HG03460 (cell line): ENCODE measurements at regions not wholly inside any gene's neighbourhood (a gene's known extent, or its start where the extent isn't known, plus 50 kb on each side); places are given as distances from the start of the nearest gene placed in this dataset.
"Not testable (repeated sequence)": the region's sequence is repeated elsewhere in the genome, so short reads cannot be mapped to it uniquely, and the experiment has no call there.

ENCODE experiments used
- ATAC-seq: cut with Tn5 transposase; IDR thresholded peaks from one replicate; pipeline ENCODE4 v1.9.1; 2021; ENCODE audit not compliant: unreplicated experiment

- no peak for ATAC-seq
These were observed 597.6 kb upstream of the CPEB2 start for GRCh38 chr4:14404730-14405129.

DNA sequence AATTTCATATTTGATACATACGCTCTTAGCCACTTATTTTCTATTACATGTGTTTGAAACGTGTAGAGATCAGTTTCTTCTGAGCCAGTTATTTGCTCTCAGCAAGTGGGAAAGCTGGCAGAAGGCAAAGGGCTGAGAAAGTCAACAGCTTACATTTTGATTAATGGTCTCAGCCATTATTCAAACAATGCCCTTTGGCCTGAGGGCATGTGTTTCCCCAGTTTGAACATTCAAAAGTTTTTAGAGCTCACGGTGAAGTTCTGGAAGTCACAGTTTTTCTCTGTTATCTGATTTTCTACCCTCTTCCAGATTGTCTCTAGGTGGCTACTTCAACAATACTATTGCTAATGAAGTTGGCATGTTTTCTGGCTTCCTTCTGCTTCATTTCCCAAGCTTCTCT is 591.8 kb upstream of the CPEB2 start:
- ATAC-seq = no peak

- no peak for ATAC-seq
These were observed 587.1 kb upstream of the CPEB2 start for GRCh38 chr4:14415146-14415545.

GRCh38 chr4:14419516-14419915 is 582.8 kb upstream of the CPEB2 start:
- ATAC-seq = no peak

DNA sequence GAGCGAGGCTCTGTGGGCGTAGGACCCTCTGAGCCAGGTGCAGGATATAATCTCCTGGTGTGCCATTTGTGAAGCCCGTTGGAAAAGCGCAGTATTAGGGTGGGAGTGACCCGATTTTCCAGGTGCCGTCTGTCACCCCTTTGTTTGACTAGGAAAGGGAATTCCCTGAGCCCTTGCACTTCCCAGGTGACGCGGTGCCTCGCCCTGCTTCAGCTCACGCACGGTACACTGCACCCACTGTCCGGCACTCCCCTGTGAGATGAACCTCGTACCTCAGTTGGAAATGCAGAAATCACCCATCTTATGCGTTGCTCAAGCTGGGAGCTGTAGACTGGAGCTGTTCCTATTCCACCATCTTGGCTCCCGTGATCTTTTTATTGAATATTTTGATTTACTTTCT is 576.0 kb upstream of the CPEB2 start:
- not testable (repeated sequence) for ATAC-seq

- ATAC-seq = no peak
These were observed 574.2 kb upstream of the CPEB2 start for GRCh38 chr4:14428125-14428524.

- ATAC-seq = no peak
These were observed 570.8 kb upstream of the CPEB2 start for GRCh38 chr4:14431155-14432134.

DNA sequence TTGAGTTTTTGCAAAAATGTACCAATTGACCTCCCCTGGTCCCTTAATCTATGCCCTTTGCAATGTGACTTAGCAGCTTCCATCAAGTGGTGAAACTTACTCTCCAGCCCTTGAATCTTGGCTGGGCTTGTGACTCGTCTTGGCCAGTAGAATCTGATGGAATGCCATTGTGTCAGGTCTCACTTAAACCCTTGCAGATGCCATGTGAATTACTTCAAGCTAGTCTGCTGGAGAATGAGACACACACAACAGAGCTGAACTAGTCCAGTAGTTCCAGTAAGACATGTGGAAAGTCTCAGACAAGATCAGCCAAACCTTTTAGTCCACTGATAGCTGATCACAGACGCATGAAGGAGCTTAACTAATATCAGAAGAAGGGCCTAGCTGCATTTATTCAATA is 567.8 kb upstream of the CPEB2 start:
- ATAC-seq = no peak

DNA sequence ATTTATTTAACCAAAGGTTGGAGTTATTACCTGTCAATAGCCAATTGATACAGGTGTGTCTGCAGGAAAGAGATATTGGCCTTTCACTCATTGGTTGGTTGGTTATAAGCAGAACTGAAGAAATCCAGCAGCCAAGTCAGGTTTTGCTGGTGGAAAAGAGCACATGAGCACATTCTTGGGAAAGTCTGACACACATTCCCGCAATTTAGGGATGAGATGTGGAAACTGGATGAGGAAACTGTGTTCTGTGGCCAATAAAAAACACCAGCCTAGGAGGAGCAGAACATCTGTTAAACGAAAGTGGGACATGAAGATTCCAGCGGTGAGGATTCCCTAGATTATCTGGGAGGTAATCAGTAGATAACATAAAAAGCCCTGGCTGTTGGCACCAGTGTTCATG is 567.4 kb upstream of the CPEB2 start:
- no peak for ATAC-seq

DNA sequence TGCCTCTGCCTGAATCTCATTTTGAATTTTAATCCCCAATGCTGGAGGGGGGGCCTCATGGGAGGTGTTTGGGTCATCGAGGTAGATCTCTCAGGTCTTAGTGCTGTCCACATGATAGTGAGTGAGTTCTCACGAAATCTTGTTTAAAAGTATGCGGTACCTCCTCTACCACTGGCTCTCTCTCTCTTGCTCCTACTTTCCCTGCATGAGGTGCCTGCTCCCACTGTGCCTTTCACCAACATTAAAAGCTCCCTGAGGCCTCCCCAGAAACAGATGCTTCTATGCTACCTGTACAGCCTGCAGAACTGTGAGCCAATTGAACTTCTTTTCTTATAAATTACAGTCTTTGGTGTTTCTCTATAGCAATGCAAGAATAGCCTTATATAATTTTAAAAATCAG is 560.7 kb upstream of the CPEB2 start:
- no peak for ATAC-seq

DNA sequence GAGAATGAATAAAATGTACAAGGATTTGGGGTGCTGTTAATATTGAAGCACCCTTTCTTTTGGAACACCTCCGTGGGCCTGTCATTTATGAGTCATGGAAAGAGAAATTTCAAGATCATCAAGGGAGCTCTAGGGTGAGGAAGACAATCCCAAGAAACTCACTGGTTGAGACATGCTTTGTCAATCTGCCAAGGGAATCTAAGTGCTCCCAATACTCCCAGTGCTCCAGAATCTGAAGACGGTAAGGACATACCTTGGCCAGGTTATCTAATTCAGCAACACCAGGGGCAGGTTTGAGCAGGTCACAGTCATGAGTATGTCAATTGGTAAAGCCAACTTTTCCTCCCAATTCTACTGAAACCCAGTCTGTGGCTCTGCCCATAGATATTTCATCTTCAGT is 556.4 kb upstream of the CPEB2 start:
- no peak for ATAC-seq

- ATAC-seq = no peak
These were observed 556.0 kb upstream of the CPEB2 start for GRCh38 chr4:14446311-14446710.

DNA sequence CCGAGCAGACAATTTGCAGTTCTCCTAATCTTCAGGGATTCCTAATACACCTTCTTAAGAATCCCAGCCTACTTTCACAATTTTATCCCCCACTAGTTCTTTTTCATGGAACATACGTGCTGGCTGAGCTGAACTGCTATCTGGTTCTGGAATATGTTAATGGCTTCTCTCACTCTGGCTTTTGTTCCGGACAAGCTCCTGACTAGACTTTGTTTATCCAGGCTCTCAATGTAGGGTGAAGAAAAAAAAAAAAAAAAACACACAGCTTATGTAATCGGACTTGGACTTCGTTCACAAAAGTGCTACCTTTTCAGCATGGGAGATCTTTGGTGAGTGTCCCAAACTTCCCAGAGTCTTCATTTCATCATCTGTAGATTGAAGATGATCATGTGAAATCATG is 555.4 kb upstream of the CPEB2 start:
- ATAC-seq = no peak

GRCh38 chr4:14449308-14449707 is 553.0 kb upstream of the CPEB2 start:
- no peak for ATAC-seq

DNA sequence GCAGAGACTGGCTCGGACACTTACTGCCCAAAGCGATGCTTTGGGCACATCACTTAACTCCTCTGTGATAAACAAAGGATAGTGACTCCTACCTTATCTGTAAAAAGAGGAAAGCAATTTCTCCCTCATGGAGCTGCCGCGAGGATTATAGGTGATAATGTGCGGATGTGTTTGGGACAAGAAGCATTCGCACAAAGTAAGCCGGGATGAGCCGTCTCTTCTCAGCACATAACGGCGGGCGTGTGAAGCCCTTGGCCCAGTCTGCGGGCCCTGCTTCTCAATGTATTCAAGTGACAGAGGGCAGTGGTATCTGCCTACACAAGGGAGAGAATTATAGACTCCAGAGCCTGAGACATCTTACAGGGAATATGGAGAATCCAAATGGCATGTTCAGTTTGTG is 550.3 kb upstream of the CPEB2 start:
- no peak for ATAC-seq

DNA sequence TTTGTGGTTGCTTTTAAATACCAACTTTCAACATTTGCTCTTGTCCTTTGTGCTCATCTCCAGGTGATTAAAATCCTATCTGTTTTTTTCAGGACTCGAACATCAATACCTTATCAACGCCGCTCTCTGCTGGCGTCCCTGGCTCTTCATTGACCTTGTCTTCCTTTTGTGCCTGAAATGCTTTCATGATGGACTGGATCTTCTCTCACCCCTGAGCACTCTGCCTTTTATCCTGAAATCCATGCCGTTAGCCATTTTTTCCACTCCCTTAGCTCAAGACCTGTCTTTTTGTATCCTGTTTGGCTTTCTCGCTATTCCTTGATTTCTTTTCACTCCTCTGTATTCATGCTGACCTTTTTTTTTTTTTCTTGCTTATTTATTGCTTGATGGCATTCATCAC is 549.5 kb upstream of the CPEB2 start:
- no peak for ATAC-seq

DNA sequence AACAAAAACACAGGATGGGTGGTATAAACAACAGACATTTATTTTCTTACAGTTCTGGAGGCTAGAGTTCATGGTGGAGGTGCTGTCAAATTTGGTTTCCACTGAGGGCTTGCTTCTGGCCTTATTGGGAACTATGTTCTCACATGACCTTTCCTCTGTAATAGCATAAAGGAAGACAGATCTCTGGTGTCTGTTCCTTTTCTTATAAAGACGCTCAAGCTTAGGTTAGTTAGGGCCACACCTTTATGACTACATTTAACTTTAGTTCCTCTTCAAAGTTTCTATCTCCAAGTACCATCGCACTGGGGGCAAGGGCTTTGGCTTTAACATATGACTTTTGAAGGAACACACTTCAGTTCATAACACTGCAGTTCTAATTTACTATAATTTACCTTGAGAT is 543.8 kb upstream of the CPEB2 start:
- ATAC-seq = no peak

DNA sequence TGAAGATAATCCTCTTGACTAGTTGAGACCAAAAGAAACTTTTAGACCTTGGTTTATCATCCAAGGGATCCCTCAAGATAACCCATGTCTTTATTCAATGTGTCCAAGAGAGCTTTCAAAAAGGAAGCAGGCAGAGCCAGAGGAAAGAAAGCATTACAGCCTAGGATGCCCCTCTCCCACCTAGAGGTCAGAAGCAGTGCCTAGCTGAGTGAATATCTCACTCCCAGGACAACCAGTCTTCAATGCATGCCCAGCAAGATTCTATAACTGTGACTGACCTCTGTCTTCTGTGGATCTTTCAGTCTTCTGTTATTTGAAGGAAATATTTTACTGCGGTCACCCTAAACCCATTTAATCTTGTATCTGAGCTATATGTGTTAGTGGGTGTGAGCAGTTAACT is 537.2 kb upstream of the CPEB2 start:
- ATAC-seq = no peak

DNA sequence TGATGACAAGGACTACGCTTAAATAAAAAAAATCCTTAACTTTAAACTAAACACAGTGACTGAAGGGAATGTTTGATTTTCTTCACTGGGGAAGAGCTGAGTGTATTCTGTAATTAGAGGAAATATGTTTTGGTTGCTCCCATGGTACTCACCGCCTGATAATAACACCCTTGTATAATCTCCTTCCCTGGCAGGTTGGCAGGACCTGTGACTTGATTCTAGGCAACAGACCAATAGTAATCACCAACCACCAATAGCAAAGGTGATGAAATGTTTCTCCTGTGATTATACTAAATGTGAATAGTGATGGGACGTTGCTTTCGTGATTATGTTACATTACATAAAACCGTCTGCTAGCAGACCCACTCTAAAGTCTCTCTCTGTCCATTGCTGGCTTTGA is 536.8 kb upstream of the CPEB2 start:
- ATAC-seq = no peak

- ATAC-seq = no peak
These were observed 523.8 kb upstream of the CPEB2 start for GRCh38 chr4:14478504-14478903.

- ATAC-seq = no peak
These were observed 505.9 kb upstream of the CPEB2 start for GRCh38 chr4:14496408-14496807.

DNA sequence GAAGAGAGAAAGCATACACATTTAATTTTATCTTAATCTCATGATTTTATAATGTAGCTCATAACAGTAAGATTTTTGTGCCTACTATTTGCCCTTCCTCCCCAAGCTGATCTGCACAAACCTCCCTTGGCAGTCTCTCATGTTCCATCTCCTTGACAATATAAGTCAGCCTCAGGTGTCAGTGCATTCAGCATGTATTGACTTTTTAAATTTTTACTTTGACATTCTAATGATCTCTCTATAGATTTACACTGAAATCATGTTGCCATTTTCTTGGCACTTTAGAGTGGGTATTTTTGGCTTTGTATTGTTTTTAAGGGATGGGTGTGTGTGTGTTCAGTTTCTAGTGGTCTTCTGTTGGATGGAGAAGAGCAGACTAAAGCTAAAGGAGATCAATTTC is 505.3 kb upstream of the CPEB2 start:
- no peak for ATAC-seq

DNA sequence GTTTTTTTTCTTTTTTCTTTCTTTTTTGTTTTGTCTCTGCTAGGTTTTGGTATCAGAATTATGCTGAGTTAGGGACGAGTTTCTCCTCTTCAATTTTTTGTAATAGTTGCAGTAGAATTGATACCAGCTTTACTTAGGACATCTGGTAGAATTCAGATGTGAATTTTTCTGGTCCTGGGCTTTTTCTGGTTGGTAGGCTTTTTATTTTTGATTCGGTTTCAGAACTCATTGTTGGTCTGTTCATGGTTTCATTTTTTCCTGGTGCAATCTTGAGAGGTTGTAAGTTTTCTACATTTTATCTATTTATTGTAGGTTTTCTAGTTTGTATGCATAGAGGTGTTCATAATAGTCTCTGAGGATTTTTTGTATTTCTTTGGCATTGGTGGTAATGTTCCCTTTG is 498.1 kb upstream of the CPEB2 start:
- no peak for ATAC-seq
